B cell (primary cell): ENCODE measurements at regions not wholly inside any gene's neighbourhood (a gene's known extent, or its start where the extent isn't known, plus 50 kb on each side); places are given as distances from the start of the nearest gene placed in this dataset.

ENCODE experiments used
- ATAC-seq: fragments of 200-7000 bp; cut with Tn5 transposase; one replicate; pipeline ENCODE4 v1.10.0; 2021; ENCODE audit warnings: low read depth, mild to moderate bottlenecking, moderate number of reproducible peaks, moderate library complexity
- CTCF ChIA-PET: fragments of 350-600 bp; sonication (Branson Sonifier 250); formaldehyde crosslinking; loops from one replicate; lab custom pipeline; 2021; ENCODE audit warnings: antibody characterized with exemption, inconsistent platforms; lab: Charles Lee
- POLR2A ChIA-PET: fragments of 350-600 bp; sonication (Branson Sonifier 250); formaldehyde crosslinking; loops from one replicate; lab custom pipeline; 2021; ENCODE audit warnings: antibody characterized with exemption; lab: Charles Lee
- DNase-seq: peaks from one replicate; pipeline ENCODE4 v3.0.0; 2013
- H2AFZ ChIP-seq: 2 replicates; pipeline ENCODE4 v1.6.1; 2012; ENCODE audit warnings: mild to moderate bottlenecking, low read depth, low read length; ENCODE audit not compliant: insufficient read depth, poor library complexity, severe bottlenecking
- H3K27ac ChIP-seq, 2 donors: 1 replicate in 1 of 2; 2 replicates in 1 of 2; pipeline ENCODE4 v1.5.1; 2012 to 2013; ENCODE audit warnings: low read length in 2 of 2, mild to moderate bottlenecking in 2 of 2, moderate library complexity in 1 of 2
- H3K27me3 ChIP-seq, 4 experiments: fragments of 200-600 bp in 1 of 4; sonication (generic) in 1 of 4; replicated peaks in 1 of 4; 1 replicate in 2 of 4; 2 replicates in 2 of 4; pipeline versions ENCODE4 v1.6.1 to v1.7.0; 2013 to 2016; ENCODE audit warnings: low read length in 3 of 4, mild to moderate bottlenecking in 2 of 4, mixed read lengths in 1 of 4, moderate library complexity in 1 of 4; ENCODE audit not compliant: insufficient read depth in 4 of 4, control insufficient read depth in 3 of 4; ENCODE audit errors: control extremely low read depth in 1 of 4
- H3K36me3 ChIP-seq, 2 experiments: replicated peaks in 1 of 2; 1 replicate in 1 of 2; 2 replicates in 1 of 2; pipeline versions ENCODE4 v1.6.1 to v1.7.1; 2013; ENCODE audit warnings: low read length in 1 of 2; ENCODE audit not compliant: insufficient read depth in 2 of 2, control insufficient read depth in 1 of 2; ENCODE audit errors: control extremely low read depth in 1 of 2, extremely low read depth in 1 of 2
- H3K4me1 ChIP-seq, 2 donors: fragments of 200-600 bp in 1 of 2; sonication (generic) in 1 of 2; 1 replicate in 1 of 2; 2 replicates in 1 of 2; pipeline versions ENCODE4 v1.5.1 to v1.6.1; 2013 to 2017; ENCODE audit warnings: low read length in 2 of 2; ENCODE audit not compliant: control insufficient read depth in 2 of 2, insufficient read depth in 2 of 2
- H3K4me2 ChIP-seq: replicated peaks from 2 replicates; pipeline ENCODE3; 2012; ENCODE audit warnings: mild to moderate bottlenecking, low read depth, low read length; ENCODE audit not compliant: poor library complexity, severe bottlenecking
- H3K4me3 ChIP-seq, 5 experiments: fragments of 200-600 bp in 1 of 5; sonication (generic) in 1 of 5; 1 replicate in 3 of 5; 2 replicates in 2 of 5; pipeline versions ENCODE4 v1.5.1 to v1.7.0; 2011 to 2016; ENCODE audit warnings: low read length in 4 of 5, mild to moderate bottlenecking in 4 of 5, low read depth in 2 of 5, control low read depth in 1 of 5, moderate library complexity in 1 of 5; ENCODE audit not compliant: insufficient read depth in 1 of 5; ENCODE audit errors: control extremely low read depth in 1 of 5, extremely low read depth in 1 of 5
- H3K79me2 ChIP-seq: fragments of 200-600 bp; sonication (generic); one replicate; pipeline ENCODE4 v1.6.0; 2016; ENCODE audit warnings: low read length; ENCODE audit not compliant: control insufficient read depth, insufficient read depth
- H3K9ac ChIP-seq: fragments of 200-600 bp; sonication (generic); 2 replicates; pipeline ENCODE4 v1.6.1; 2017; ENCODE audit warnings: mild to moderate bottlenecking, low read length, moderate library complexity
- H3K9me3 ChIP-seq, 3 donors: one replicate each; pipeline versions ENCODE4 v1.6.1 to v1.7.1; 2013; ENCODE audit warnings: low read length in 2 of 3; ENCODE audit not compliant: control insufficient read depth in 2 of 3, insufficient read depth in 1 of 3; ENCODE audit errors: control extremely low read depth in 1 of 3
- H4K20me1 ChIP-seq: 2 replicates; pipeline ENCODE4 v1.6.0; 2012; ENCODE audit warnings: mild to moderate bottlenecking, low read length; ENCODE audit not compliant: insufficient read depth, control insufficient read depth, poor library complexity, severe bottlenecking
- H3K27ac Mint-ChIP-seq: one replicate; pipeline ENCODE4 v1.8.0; 2021; ENCODE audit warnings: mixed read lengths
- H3K27me3 Mint-ChIP-seq: one replicate; pipeline ENCODE4 v1.8.0; 2021; ENCODE audit warnings: mixed read lengths
- H3K4me1 Mint-ChIP-seq: one replicate; pipeline ENCODE4 v1.8.0; 2021; ENCODE audit warnings: mixed read lengths
- H3K4me3 Mint-ChIP-seq: one replicate; pipeline ENCODE4 v1.8.0; 2021; ENCODE audit warnings: mixed read lengths
- H3K9me3 Mint-ChIP-seq: one replicate; pipeline ENCODE4 v1.8.0; 2022; ENCODE audit warnings: mixed read lengths; ENCODE audit not compliant: insufficient read depth
- CTCF ChIP-seq: fragments of 200-600 bp; IDR thresholded peaks from one replicate; pipeline ENCODE4 v1.8.0; 2022; ENCODE audit warnings: antibody characterized with exemption, mild to moderate bottlenecking
- EZH2 ChIP-seq: IDR thresholded peaks from 2 replicates; pipeline ENCODE4 v1.6.1; 2012; ENCODE audit warnings: borderline replicate concordance, low read depth, mild to moderate bottlenecking, moderate library complexity, low read length; ENCODE audit not compliant: insufficient read depth, poor library complexity, severe bottlenecking
- WGBS: methylation state at CpG from one replicate; pipeline ENCODE4 v1.1.5; 2013; ENCODE audit warnings: missing lambda C conversion rate; ENCODE audit not compliant: insufficient coverage; 5-methylcytosine and 5-hydroxymethylcytosine counted together
- intact Hi-C: fragments of 100-400 bp; cut with micrococcal nuclease; formaldehyde crosslinking; loops from one replicate; pipeline ENCODE4 v1.10.0; 2022

- no peak overlapping the region for H3K4me2 ChIP-seq
- POLR2A ChIA-PET = no interaction called here
- peaks cover 29% of the 10 kb centered on the region for H3K27me3 Mint-ChIP-seq
- no peaks in the 10 kb centered on the region for H3K36me3 ChIP-seq
- TF ChIP-seq EZH2 (no peak), CTCF (no peak)
- ATAC-seq (no peak), DNase-seq (no peak)
- no peaks in the 10 kb centered on the region for H3K4me1 Mint-ChIP-seq
- whole genome bisulfite sequencing = 75% methylated on average over 5 of the region's 7 CpGs
- no peak overlapping the region for H3K27ac Mint-ChIP-seq
- intact Hi-C loops = no loop called here
- peaks cover 0 to 17% (median 1%) of the 10 kb centered on the region in 4 experiments for H3K27me3 ChIP-seq
- H3K4me3 ChIP-seq = no peak overlapping the region
- no peaks in the 10 kb centered on the region for H4K20me1 ChIP-seq
- H3K4me1 ChIP-seq = no peaks in the 10 kb centered on the region
- H3K9me3 ChIP-seq = no peaks in the 10 kb centered on the region
- H3K27ac ChIP-seq = no peak overlapping the region
- no peaks in the 10 kb centered on the region for H3K79me2 ChIP-seq
- H3K4me3 Mint-ChIP-seq = no peak overlapping the region
- H3K9ac ChIP-seq = no peak overlapping the region
- CTCF ChIA-PET = no interaction called here
- H3K9me3 Mint-ChIP-seq = no peaks in the 10 kb centered on the region
- no peak overlapping the region for H2AFZ ChIP-seq
Measured at GRCh38 chr14:65926935-65927700, 514.6 kb downstream of the FUT8 start.

GRCh38 chr14:65927931-65928356 is 515.4 kb downstream of the FUT8 start:
- ATAC-seq (no peak), DNase-seq (no peak)
- Histone ChIP-seq H3K4me2 (no peak overlapping the region), H3K27ac (no peak overlapping the region), H4K20me1 (no peaks in the 10 kb centered on the region), H3K79me2 (no peaks in the 10 kb centered on the region), H3K36me3 (no peaks in the 10 kb centered on the region), H2AFZ (no peak overlapping the region), H3K4me1 (no peaks in the 10 kb centered on the region), H3K27me3 (peaks cover 0 to 17% (median 1%) of the 10 kb centered on the region in 4 experiments), H3K9me3 (no peaks in the 10 kb centered on the region), H3K4me3 (no peak overlapping the region), H3K9ac (no peak overlapping the region)
- Mint-ChIP-seq H3K9me3 (no peaks in the 10 kb centered on the region), H3K27me3 (peaks cover 24% of the 10 kb centered on the region), H3K4me1 (no peaks in the 10 kb centered on the region), H3K27ac (no peak overlapping the region), H3K4me3 (no peak overlapping the region)
- intact Hi-C loops = no loop called here
- CTCF ChIA-PET = no interaction called here
- POLR2A ChIA-PET = no interaction called here
- 45% methylated on average over 8 of the region's 9 CpGs for WGBS
- no peak for TF ChIP-seq CTCF
- TF ChIP-seq EZH2 = no peak
